GM18867 (cell line): ENCODE measurements at regions not wholly inside any gene's neighbourhood (a gene's known extent, or its start where the extent isn't known, plus 50 kb on each side); places are given as distances from the start of the nearest gene placed in this dataset.

Experiments used
- ATAC-seq: cut with Tn5 transposase; IDR thresholded peaks from one replicate; pipeline ENCODE4 v1.9.1; 2021; ENCODE audit warnings: mild to moderate bottlenecking, moderate library complexity; ENCODE audit not compliant: unreplicated experiment

GRCh38 chrX:78213331-78213730 lies 73.9 kb upstream of the TAF9B start:
- no peak for ATAC-seq

- ATAC-seq = peak; percentile 90
These were observed 60.4 kb upstream of the TAF9B start for GRCh38 chrX:78199851-78200250.
